Activated T-helper 1 cell treated with anti-CD3 and anti-CD28 coated beads, Interleukin-12 subunit alpha, Interleukin-12 subunit beta, Interleukin-2, Interleukin-4 antibody, amounts not matched to agents 30 ng/mL and 10 ng/mL and 1 ng/mL, durations not matched to agents 14 hours and 24 hours and 36 hours (primary cell): ENCODE measurements at regions not wholly inside any gene's neighbourhood (a gene's known extent, or its start where the extent isn't known, plus 50 kb on each side); places are given as distances from the start of the nearest gene placed in this dataset.

ENCODE experiments used
- DNase-seq: peaks from one replicate; pipeline ENCODE4 v3.0.0; 2021; ENCODE audit warnings: low spot score
- H3K27ac Mint-ChIP-seq: one replicate; pipeline ENCODE4 v1.8.0; 2021; ENCODE audit warnings: mild to moderate bottlenecking, mixed read lengths
- H3K27me3 Mint-ChIP-seq: one replicate; pipeline ENCODE4 v1.8.0; 2022; ENCODE audit warnings: mild to moderate bottlenecking, moderate library complexity, mixed read lengths; ENCODE audit not compliant: insufficient read depth
- H3K36me3 Mint-ChIP-seq: one replicate; pipeline ENCODE4 v1.8.0; 2021; ENCODE audit warnings: low read depth, mixed read lengths
- H3K4me1 Mint-ChIP-seq: one replicate; pipeline ENCODE4 v1.8.0; 2021; ENCODE audit warnings: low read depth, mixed read lengths
- H3K4me3 Mint-ChIP-seq: one replicate; pipeline ENCODE4 v1.8.0; 2021; ENCODE audit warnings: mild to moderate bottlenecking, moderate library complexity, mixed read lengths
- H3K9me3 Mint-ChIP-seq: one replicate; pipeline ENCODE4 v1.8.0; 2021; ENCODE audit warnings: mixed read lengths
- intact Hi-C: fragments of 100-400 bp; cut with micrococcal nuclease; formaldehyde crosslinking; loops from one replicate; pipeline ENCODE4 v1.15.1; 2024

DNA sequence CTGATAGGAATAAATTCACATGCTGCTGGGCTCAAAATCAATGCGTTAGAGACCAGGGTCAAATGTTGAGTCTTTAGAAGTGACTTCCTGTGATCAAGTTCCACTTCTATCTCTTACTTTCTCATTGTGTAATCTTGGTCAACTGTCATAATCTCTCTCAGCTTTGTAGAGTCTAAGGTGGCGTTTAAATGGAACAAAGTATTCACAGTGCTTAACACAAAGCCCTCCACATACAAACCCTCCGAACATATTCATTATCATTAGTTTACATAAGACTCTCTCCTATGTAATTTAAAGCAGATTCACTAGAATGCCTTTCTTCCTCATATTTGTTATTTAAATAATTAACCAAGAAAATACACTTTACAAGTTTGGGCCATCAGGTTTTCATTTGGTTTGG, 1044.1 kb downstream of the EFNB2 start:
- no peaks in the 10 kb centered on the region for H3K36me3 Mint-ChIP-seq
- DNase-seq, result no peak
- H3K9me3 Mint-ChIP-seq, result no peaks in the 10 kb centered on the region
- H3K4me3 Mint-ChIP-seq, result no peak overlapping the region
- intact Hi-C loops, result no loop called here
- H3K27ac Mint-ChIP-seq, result no peak overlapping the region
- H3K4me1 Mint-ChIP-seq, result no peaks in the 10 kb centered on the region
- no peaks in the 10 kb centered on the region for H3K27me3 Mint-ChIP-seq

DNA sequence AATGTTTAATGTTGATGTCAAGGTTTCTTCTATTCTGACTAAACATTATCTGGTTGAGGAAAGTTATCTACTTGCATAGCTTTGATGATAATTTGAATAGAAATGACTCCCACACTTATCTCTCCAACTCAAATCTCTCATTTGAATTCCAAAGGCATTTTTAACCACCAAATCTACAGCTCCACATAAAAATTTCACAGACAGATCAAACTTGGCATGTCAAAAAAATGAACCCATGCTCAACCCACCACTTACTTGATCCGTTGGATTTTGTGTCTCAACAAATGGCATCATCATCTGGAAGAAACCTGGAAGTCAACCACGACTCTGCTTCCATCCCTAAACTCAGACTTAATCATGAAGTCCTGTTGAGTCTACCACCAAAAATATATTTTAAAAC, 1050.4 kb downstream of the EFNB2 start:
- Mint-ChIP-seq H3K4me1 (no peaks in the 10 kb centered on the region), H3K27ac (no peak overlapping the region), H3K36me3 (no peaks in the 10 kb centered on the region), H3K4me3 (no peak overlapping the region), H3K27me3 (no peaks in the 10 kb centered on the region), H3K9me3 (no peaks in the 10 kb centered on the region)
- no peak for DNase-seq
- intact Hi-C loops, result no loop called here

DNA sequence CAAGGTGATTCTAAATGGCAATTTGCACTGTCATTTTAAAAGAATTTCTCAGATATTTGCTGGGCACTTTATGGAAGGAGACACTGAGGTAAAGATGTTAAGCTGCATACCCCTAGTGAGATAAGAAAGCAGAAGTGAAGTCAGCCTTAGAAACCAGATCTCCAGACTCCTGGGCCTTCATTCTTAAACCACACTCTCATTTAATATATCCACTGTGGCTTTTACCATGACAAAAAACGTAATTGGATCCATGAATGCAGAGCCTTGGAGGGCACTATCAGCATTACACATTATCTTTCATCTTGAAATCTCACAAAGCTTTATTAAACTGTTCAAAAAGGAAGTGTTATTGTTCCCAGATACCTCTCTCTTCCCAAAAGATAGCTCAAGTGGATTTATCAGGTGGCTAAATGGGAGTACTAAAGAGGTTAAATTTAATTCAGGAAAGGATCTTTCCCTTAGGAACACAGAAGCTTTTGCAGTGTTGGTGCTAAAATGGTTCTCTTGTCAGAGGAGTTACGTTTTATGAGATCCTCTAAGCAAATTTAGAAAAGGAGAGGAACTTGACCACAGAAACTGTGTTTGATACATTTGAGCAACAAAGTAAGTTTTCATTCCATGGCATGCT, 1060.4 kb downstream of the EFNB2 start:
- Mint-ChIP-seq H3K27me3 (no peaks in the 10 kb centered on the region), H3K27ac (no peak overlapping the region), H3K36me3 (no peaks in the 10 kb centered on the region), H3K4me3 (no peak overlapping the region), H3K4me1 (no peaks in the 10 kb centered on the region), H3K9me3 (no peaks in the 10 kb centered on the region)
- no peak for DNase-seq
- intact Hi-C loops, result no loop called here

DNA sequence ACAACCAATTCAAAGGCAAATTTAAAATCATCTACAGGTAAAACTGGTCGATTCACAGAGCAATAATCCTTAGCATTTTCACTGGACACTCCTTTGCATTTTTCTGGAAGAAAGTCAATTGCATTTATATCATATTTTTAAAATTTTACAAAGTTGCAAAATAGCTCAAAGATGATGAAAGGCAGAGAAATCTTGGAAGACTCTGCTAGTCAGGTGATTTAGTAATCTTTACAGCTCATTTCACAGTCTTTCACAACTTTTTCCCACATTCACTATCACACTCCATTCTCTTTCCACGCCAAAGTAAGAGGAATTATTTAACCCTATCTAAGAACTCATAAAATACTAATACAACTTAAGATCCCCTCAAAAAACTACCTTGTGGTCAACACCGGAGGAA, 1063.8 kb downstream of the EFNB2 start:
- intact Hi-C loops, result no loop called here
- H3K27ac Mint-ChIP-seq, result no peak overlapping the region
- DNase-seq, result no peak

DNA sequence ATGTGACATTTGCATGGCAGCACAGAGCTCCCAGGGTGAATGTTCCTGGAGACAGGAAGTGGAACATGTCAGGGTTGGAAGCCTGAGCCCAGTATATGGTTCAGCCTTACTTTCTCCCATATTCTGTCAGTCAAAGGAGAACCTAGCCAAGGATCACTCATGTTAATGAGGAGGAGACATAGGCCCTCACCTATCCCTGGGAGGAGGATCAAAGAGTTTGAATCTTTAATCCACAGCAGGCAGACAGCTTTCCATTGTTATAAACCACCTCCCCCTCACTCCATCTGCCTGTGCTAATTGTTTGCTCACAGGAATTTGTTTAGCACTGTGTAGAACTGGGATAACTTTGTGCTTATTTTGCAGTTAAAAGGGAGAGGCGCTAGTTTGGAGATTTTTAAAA, 1069.1 kb downstream of the EFNB2 start:
- intact Hi-C loops, result no loop called here
- no peak overlapping the region for H3K4me3 Mint-ChIP-seq

More for the DNA sequence above, 1063.8 kb downstream of the EFNB2 start:
- H3K36me3 Mint-ChIP-seq, result no peaks in the 10 kb centered on the region
- no peaks in the 10 kb centered on the region for H3K27me3 Mint-ChIP-seq
- no peaks in the 10 kb centered on the region for H3K9me3 Mint-ChIP-seq
- no peak overlapping the region for H3K4me3 Mint-ChIP-seq
- no peaks in the 10 kb centered on the region for H3K4me1 Mint-ChIP-seq

DNA sequence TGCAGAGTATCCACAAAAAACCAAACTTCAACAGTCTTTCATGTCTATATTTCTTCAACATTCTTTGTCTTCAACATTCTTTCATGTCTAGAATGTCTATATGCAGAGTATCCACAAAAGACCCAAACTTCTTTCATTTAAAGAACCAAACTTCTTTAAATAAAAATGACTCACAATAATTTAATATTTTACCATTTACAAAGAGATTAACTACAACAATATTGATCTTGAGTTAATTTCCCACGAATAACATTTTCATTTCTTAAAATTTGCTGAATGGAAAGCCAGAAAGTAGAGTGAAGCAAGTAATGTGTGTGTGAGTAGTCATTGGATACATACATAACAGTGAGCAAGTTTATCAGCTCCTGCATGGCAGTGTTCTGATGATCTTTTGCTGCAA, 1069.7 kb downstream of the EFNB2 start, which contains the start of gene DAOA:
DAOA (plus strand) TSS at position 301 of the 400 bp plus-strand sequence.
- H3K27me3 Mint-ChIP-seq, result no peaks in the 10 kb centered on the region
- no peaks in the 10 kb centered on the region for H3K36me3 Mint-ChIP-seq
- intact Hi-C loops, result no loop called here
- no peaks in the 10 kb centered on the region for H3K4me1 Mint-ChIP-seq
- H3K4me3 Mint-ChIP-seq, result no peak within 1 kb of the TSS
- no peaks in the 10 kb centered on the region for H3K9me3 Mint-ChIP-seq
- no peak within 1 kb of the TSS for H3K27ac Mint-ChIP-seq
- no peak for DNase-seq

More for the DNA sequence above, 1069.1 kb downstream of the EFNB2 start:
- H3K9me3 Mint-ChIP-seq, result no peaks in the 10 kb centered on the region
- H3K4me1 Mint-ChIP-seq, result no peaks in the 10 kb centered on the region
- H3K36me3 Mint-ChIP-seq, result no peaks in the 10 kb centered on the region
- no peak overlapping the region for H3K27ac Mint-ChIP-seq
- DNase-seq, result no peak
- no peaks in the 10 kb centered on the region for H3K27me3 Mint-ChIP-seq

DNA sequence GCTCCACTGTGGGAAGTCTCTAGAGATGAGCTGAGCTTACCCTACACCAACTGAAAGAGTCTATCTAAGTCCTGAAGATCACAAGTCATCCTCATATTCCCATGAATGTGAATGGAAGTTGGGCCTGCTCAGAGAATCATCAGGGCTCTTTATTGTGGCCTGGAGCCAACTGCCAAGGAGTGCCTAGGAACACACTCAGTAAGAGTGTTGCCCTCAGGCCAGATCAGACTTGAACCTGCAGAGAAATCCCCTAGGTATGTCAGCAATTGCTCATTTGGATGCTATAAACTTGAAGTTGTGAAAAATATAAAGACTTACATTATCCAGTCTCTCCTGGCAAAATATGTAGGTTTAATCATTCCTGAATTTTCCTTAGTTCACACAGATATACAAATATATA, 1070.2 kb downstream of the EFNB2 start:
- no peak for DNase-seq
- Mint-ChIP-seq H3K9me3 (no peaks in the 10 kb centered on the region), H3K4me1 (no peaks in the 10 kb centered on the region), H3K27me3 (no peaks in the 10 kb centered on the region), H3K36me3 (no peaks in the 10 kb centered on the region), H3K4me3 (no peak overlapping the region), H3K27ac (no peak overlapping the region)
- intact Hi-C loops, result no loop called here

DNA sequence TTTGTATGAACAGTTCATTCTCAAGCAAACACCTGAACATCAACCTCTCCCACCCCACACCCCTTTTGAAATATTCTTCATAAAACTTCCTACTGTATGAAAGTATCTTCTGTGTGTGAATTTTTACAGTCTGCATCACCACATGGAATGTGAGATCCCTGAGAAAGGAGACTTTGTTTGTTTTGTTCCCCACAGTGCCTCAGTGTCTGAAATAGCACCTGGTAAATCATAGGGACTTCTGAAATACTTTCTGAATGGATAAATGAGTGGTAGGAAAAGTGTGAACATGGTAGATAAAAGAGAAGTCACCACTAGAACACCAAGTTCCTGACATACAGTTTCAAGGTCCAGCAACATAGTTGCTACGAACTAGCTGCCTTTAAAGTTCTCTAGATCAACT, 1071.2 kb downstream of the EFNB2 start:
- no peak for DNase-seq
- Mint-ChIP-seq H3K9me3 (no peaks in the 10 kb centered on the region), H3K4me1 (no peaks in the 10 kb centered on the region), H3K27me3 (no peaks in the 10 kb centered on the region), H3K27ac (no peak overlapping the region), H3K36me3 (no peaks in the 10 kb centered on the region), H3K4me3 (no peak overlapping the region)
- intact Hi-C loops, result no loop called here

DNA sequence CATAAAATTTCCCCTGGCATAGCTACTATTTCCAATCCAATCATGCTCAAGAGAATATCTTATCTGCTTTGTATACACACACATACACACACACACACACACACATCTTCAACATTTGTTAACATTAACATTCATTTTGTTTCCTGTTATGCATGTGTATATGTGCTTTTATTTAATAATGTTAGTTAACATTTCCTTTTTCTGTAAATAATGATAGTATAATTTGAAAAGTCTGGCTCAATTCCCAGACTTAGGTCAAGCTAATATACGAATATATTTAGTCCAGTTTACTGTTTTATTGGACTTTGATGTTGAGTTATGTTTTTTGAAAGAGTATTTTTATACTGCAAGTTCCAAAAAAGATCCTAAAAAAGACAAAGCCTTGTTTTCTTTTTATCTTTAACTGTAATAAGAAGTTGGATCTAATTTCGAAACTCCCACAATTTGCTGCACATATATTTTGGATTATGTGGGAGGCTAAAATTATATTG, 1072.4 kb downstream of the EFNB2 start:
- Mint-ChIP-seq H3K27me3 (no peaks in the 10 kb centered on the region), H3K27ac (no peak overlapping the region), H3K9me3 (no peaks in the 10 kb centered on the region), H3K4me1 (no peaks in the 10 kb centered on the region), H3K36me3 (no peaks in the 10 kb centered on the region), H3K4me3 (no peak overlapping the region)
- intact Hi-C loops, result no loop called here
- no peak for DNase-seq

DNA sequence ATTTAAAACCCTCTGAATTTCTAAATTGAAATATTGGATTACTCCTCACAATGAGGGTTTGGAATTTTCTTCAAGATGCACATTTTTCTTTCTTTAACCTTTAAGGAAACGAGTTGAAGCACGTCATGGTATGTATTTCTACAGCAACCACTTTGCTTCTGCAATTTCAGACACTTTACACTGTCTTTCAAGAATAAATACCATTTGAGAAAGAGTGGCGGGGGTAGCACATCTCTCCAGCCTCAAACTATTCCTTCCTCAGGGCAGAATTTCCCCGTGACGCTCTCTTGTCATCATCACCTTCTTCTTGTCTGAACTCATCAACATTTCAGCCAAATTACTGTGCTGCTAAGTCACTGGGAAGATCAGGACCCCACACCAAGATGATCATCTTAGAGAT, 1073.4 kb downstream of the EFNB2 start:
- no peaks in the 10 kb centered on the region for H3K27me3 Mint-ChIP-seq
- H3K4me3 Mint-ChIP-seq, result no peak overlapping the region

DNA sequence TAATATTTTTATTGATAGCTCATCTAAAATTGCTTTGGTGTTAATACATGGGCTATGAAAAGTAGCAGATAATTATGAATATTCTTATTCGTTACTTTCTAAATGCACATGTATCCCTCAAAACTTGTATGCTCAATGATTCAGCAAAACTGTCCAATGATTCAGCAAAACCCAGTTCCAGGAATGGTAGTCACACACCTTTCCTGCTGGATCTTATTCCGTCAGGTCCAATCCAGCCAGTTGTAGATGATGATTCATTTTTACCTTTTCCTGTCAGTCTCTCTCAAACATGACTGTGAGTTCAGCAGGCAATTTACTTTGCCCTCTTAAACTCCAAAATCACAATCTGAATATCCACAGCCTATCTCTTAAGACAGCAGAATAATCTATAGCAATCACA, 1082.6 kb downstream of the EFNB2 start:
- intact Hi-C loops, result no loop called here
- H3K9me3 Mint-ChIP-seq, result no peaks in the 10 kb centered on the region
- no peak for DNase-seq
- H3K27me3 Mint-ChIP-seq, result no peaks in the 10 kb centered on the region
- no peak overlapping the region for H3K4me3 Mint-ChIP-seq
- H3K36me3 Mint-ChIP-seq, result no peaks in the 10 kb centered on the region
- H3K4me1 Mint-ChIP-seq, result no peaks in the 10 kb centered on the region
- H3K27ac Mint-ChIP-seq, result no peak overlapping the region

More for the DNA sequence above, 1073.4 kb downstream of the EFNB2 start:
- DNase-seq, result no peak
- intact Hi-C loops, result no loop called here
- no peaks in the 10 kb centered on the region for H3K36me3 Mint-ChIP-seq
- H3K9me3 Mint-ChIP-seq, result no peaks in the 10 kb centered on the region
- H3K4me1 Mint-ChIP-seq, result no peaks in the 10 kb centered on the region
- no peak overlapping the region for H3K27ac Mint-ChIP-seq

DNA sequence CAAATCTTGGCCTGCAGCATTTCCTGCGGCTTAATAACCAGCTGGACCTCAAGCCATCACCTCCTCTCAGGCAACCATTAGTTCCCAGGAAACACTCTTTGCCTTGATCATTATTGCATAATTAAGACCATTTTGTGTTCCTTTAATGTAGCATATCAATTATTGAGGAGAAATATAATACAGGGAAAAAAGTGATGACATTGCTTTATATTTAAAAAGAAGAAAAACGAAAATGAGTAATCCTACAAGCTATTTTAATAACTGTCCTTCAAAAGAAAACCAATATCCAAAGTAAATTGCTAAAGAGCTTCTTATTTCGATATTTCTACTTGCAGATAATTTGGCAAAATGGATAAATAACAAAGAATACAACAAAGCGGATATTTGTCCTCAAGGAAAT, 1084.7 kb downstream of the EFNB2 start:
- peaks cover 3% of the 10 kb centered on the region for H3K4me1 Mint-ChIP-seq
- no peak overlapping the region for H3K27ac Mint-ChIP-seq
- intact Hi-C loops, result no loop called here
- no peak for DNase-seq
- no peaks in the 10 kb centered on the region for H3K36me3 Mint-ChIP-seq
- no peak overlapping the region for H3K4me3 Mint-ChIP-seq
- no peaks in the 10 kb centered on the region for H3K9me3 Mint-ChIP-seq
- H3K27me3 Mint-ChIP-seq, result no peaks in the 10 kb centered on the region

DNA sequence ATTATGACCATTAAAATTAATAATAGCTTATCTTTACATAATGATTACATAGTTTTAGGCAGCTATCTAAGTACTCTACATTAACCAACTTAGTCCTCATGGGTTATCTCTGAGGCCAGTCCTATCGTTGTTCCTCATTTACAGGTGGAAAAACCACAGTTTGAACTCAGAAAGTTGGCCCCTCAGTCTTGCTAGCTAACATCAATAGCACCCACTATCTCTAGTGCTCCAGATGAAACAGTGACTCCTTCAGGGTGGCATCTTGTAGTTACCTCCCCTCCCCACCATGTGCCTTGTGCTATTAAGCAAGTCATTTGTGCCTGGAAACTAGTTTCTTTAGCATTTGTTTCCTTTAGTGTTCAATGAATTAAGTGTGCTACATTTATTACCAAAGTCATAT, 1086.7 kb downstream of the EFNB2 start:
- no peak for DNase-seq
- Mint-ChIP-seq H3K27ac (no peak overlapping the region), H3K27me3 (no peaks in the 10 kb centered on the region), H3K36me3 (no peaks in the 10 kb centered on the region), H3K4me3 (no peak overlapping the region), H3K4me1 (peaks cover 6% of the 10 kb centered on the region), H3K9me3 (no peaks in the 10 kb centered on the region)
- intact Hi-C loops, result no loop called here

DNA sequence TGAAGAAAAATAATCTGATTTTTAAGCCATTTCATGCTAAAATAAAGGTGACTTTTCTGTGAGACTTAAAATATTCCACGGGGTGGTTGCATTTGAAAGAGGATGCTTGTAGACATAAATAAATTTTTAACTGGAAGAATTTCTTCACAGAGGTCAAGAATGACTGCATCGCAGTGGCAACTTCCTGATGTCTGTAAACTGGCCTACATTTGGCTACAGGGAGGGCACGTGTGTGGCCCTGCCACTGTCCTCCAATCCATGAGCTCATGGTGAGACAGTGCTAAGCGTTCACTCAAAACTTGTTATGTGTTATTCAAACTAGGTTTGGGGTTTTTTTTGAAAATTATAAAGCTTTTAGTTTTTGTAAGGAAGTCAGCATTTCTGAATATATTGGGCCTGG, 1089.3 kb downstream of the EFNB2 start:
- Mint-ChIP-seq H3K36me3 (no peaks in the 10 kb centered on the region), H3K4me1 (peaks cover 6% of the 10 kb centered on the region), H3K27me3 (no peaks in the 10 kb centered on the region), H3K4me3 (no peak overlapping the region), H3K9me3 (no peaks in the 10 kb centered on the region), H3K27ac (no peak overlapping the region)
- DNase-seq, result no peak
- intact Hi-C loops, result no loop called here
